ENCODE measurements at regions not wholly inside any gene's neighbourhood (a gene's known extent, or its start where the extent isn't known, plus 50 kb on each side); places are given as distances from the start of the nearest gene placed in this dataset.

DNA sequence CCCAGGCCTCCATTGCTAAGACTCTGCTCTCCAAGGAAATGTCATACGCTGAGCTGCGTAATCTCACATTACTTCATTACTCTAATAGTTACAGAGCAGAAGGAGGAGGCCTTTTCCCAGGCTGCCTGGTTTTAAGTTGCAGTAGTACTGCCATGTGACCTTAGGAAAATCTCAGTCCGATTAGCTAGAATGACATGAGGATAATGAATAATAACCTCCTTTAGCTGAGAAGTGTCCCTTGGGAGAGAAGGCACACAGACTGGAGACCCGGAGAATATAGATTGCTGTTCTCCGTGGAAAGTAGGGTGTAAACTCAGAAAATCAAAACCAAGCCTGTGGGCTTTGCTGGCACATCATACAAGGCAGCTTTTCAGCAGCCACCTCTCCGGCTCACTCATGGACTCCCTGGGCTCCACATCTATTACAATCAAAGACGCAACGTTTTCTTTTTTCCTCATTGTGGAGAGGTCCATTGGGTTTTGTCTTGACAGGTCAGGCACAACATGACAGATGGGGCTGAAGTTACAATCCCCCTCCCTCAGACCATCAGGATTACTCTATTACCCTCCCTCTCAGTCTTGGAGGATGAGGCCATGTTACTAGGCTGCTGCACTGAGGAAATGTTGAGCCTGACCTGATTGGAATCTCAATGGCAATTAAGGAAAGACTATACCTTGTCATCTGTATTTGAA is 134.8 kb upstream of the MB21D2 start:
- TF ChIP-seq TCF12 (IDR thresholded peaks at IDR 0.05; ENCODE audit: low read depth), result no peak
- TF ChIP-seq MAX (IDR thresholded peaks at IDR 0.05), result no peak
- TF ChIP-seq EP300 (IDR thresholded peaks at IDR 0.05; ENCODE audit: borderline replicate concordance), result no peak
- TF ChIP-seq EGR1 (IDR thresholded peaks at IDR 0.05), result no peak
- no peak for TF ChIP-seq RAD21 (IDR thresholded peaks at IDR 0.05; ENCODE audit: low read depth)
- TF ChIP-seq CREB1 (IDR thresholded peaks at IDR 0.05; ENCODE audit: low read depth), result no peak
- TF ChIP-seq, protein P1, sequence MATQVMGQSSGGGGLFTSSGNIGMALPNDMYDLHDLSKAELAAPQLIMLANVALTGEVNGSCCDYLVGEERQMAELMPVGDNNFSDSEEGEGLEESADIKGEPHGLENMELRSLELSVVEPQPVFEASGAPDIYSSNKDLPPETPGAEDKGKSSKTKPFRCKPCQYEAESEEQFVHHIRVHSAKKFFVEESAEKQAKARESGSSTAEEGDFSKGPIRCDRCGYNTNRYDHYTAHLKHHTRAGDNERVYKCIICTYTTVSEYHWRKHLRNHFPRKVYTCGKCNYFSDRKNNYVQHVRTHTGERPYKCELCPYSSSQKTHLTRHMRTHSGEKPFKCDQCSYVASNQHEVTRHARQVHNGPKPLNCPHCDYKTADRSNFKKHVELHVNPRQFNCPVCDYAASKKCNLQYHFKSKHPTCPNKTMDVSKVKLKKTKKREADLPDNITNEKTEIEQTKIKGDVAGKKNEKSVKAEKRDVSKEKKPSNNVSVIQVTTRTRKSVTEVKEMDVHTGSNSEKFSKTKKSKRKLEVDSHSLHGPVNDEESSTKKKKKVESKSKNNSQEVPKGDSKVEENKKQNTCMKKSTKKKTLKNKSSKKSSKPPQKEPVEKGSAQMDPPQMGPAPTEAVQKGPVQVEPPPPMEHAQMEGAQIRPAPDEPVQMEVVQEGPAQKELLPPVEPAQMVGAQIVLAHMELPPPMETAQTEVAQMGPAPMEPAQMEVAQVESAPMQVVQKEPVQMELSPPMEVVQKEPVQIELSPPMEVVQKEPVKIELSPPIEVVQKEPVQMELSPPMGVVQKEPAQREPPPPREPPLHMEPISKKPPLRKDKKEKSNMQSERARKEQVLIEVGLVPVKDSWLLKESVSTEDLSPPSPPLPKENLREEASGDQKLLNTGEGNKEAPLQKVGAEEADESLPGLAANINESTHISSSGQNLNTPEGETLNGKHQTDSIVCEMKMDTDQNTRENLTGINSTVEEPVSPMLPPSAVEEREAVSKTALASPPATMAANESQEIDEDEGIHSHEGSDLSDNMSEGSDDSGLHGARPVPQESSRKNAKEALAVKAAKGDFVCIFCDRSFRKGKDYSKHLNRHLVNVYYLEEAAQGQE (IDR thresholded peaks at IDR 0.05; ENCODE audit: low read depth), result no peak
